ENCODE measurements at regions not wholly inside any gene's neighbourhood (a gene's known extent, or its start where the extent isn't known, plus 50 kb on each side); places are given as distances from the start of the nearest gene placed in this dataset.
A peak's percentile ranks its signal among the peaks of the same experiment; 100 is the strongest.

GRCh38 chr15:38670128-38671005 is 105.8 kb upstream of the RASGRP1 start:
- TF ChIP-seq, protein P1, sequence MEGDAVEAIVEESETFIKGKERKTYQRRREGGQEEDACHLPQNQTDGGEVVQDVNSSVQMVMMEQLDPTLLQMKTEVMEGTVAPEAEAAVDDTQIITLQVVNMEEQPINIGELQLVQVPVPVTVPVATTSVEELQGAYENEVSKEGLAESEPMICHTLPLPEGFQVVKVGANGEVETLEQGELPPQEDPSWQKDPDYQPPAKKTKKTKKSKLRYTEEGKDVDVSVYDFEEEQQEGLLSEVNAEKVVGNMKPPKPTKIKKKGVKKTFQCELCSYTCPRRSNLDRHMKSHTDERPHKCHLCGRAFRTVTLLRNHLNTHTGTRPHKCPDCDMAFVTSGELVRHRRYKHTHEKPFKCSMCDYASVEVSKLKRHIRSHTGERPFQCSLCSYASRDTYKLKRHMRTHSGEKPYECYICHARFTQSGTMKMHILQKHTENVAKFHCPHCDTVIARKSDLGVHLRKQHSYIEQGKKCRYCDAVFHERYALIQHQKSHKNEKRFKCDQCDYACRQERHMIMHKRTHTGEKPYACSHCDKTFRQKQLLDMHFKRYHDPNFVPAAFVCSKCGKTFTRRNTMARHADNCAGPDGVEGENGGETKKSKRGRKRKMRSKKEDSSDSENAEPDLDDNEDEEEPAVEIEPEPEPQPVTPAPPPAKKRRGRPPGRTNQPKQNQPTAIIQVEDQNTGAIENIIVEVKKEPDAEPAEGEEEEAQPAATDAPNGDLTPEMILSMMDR (IDR thresholded peaks at IDR 0.05), result no peak
- TF ChIP-seq POLR2A (IDR thresholded peaks at IDR 0.05), result peak in 1 of 4 donors; percentile 15
- no peak for TF ChIP-seq POLR2AphosphoS5 (IDR thresholded peaks at IDR 0.05)
